K562 (cell line): ENCODE measurements at regions not wholly inside any gene's neighbourhood (a gene's known extent, or its start where the extent isn't known, plus 50 kb on each side); places are given as distances from the start of the nearest gene placed in this dataset.
A peak's percentile ranks its signal among the peaks of the same experiment; 100 is the strongest.

Source experiments
- CBX2 ChIP-seq: fragments of 200-600 bp; sonication (generic); IDR thresholded peaks from one replicate; pipeline ENCODE4 v1.6.1; 2012; ENCODE audit warnings: mild to moderate bottlenecking, low read length, inconsistent platforms; ENCODE audit not compliant: insufficient read depth, poor library complexity, severe bottlenecking
- CBX8 ChIP-seq: fragments of 200-600 bp; sonication (generic); IDR thresholded peaks from 2 replicates; pipeline ENCODE4 v1.6.1; 2012; ENCODE audit warnings: borderline replicate concordance, mixed run types, low read depth, mild to moderate bottlenecking, moderate library complexity, mixed read lengths, low read length, control low read depth, inconsistent platforms; ENCODE audit not compliant: poor library complexity, severe bottlenecking; ENCODE audit errors: extremely low read depth
- CHD2 ChIP-seq: IDR thresholded peaks from 2 replicates; pipeline ENCODE4 v1.6.1; 2011; ENCODE audit warnings: low read depth, low read length
- FOSL1 ChIP-seq: fragments of 200-800 bp; sonication (Bioruptor generic); conservative IDR thresholded peaks from 2 replicates; pipeline ENCODE4 v1.6.1; 2016; ENCODE audit warnings: missing genetic modification characterization, missing compliant biosample characterization
- GTF2A2 ChIP-seq: IDR thresholded peaks from 2 replicates; pipeline ENCODE4 v1.6.1; 2016; ENCODE audit warnings: mild to moderate bottlenecking, missing genetic modification characterization, missing compliant biosample characterization
- GTF2F1 ChIP-seq: IDR thresholded peaks from 2 replicates; pipeline ENCODE4 v1.6.1; 2011; ENCODE audit warnings: low read depth, low read length, improper control_type of control experiment
- HDAC3 ChIP-seq: fragments of 450-650 bp; IDR thresholded peaks from 2 replicates; pipeline ENCODE4 v1.6.1; 2018; ENCODE audit warnings: borderline replicate concordance, mild to moderate bottlenecking, moderate library complexity; ENCODE audit not compliant: partially characterized antibody
- HLTF ChIP-seq: fragments of 450-650 bp; IDR thresholded peaks from 2 replicates; pipeline ENCODE4 v1.6.1; 2016
- MAFG ChIP-seq: fragments of 450-650 bp; conservative IDR thresholded peaks from 2 replicates; pipeline ENCODE4 v1.6.1; 2016; ENCODE audit warnings: missing genetic modification characterization, missing compliant biosample characterization
- MCM5 ChIP-seq: fragments of 450-650 bp; IDR thresholded peaks from 2 replicates; pipeline ENCODE4 v1.6.1; 2016; ENCODE audit warnings: low read depth
- MTA3 ChIP-seq: fragments of 450-650 bp; formaldehyde crosslinking; IDR thresholded peaks from 2 replicates; pipeline ENCODE4 v1.6.1; 2017; ENCODE audit warnings: mild to moderate bottlenecking, borderline replicate concordance
- NCOA4 ChIP-seq: fragments of 450-650 bp; IDR thresholded peaks from 2 replicates; pipeline ENCODE4 v1.6.1; 2018; ENCODE audit warnings: mild to moderate bottlenecking; ENCODE audit not compliant: partially characterized antibody
- NFATC3 ChIP-seq: fragments of 450-650 bp; IDR thresholded peaks from 2 replicates; pipeline ENCODE4 v1.6.1; 2017; ENCODE audit warnings: mild to moderate bottlenecking
- TEAD2 ChIP-seq: fragments of 450-650 bp; IDR thresholded peaks from 2 replicates; pipeline ENCODE4 v1.6.1; 2016; ENCODE audit warnings: missing genetic modification characterization, control low read depth, missing compliant biosample characterization
- XRCC4 ChIP-seq: IDR thresholded peaks from one replicate; pipeline ENCODE4 v1.6.1; 2011; ENCODE audit not compliant: insufficient read depth, insufficient read length; ENCODE audit errors: extremely low read depth
- ZNF668 ChIP-seq: fragments of 250-450 bp; sonication (Bioruptor Pico); IDR thresholded peaks from 2 replicates; pipeline ENCODE4 v1.8.0; 2022; ENCODE audit warnings: mild to moderate bottlenecking, inconsistent platforms
- TF ChIP-seq, protein P1 (sequence below): sonication (generic); IDR thresholded peaks from 2 replicates; pipeline ENCODE4 v1.6.1; 2016
- TF ChIP-seq, protein P2 (sequence below): sonication (generic); formaldehyde crosslinking; IDR thresholded peaks from 2 replicates; pipeline ENCODE4 v1.8.0; 2022; ENCODE audit warnings: missing genetic modification reagents, mild to moderate bottlenecking, borderline replicate concordance
- TF ChIP-seq, protein P3 (sequence below): fragments of 450-650 bp; IDR thresholded peaks from 2 replicates; pipeline ENCODE4 v1.6.1; 2018; ENCODE audit warnings: mild to moderate bottlenecking, low read depth; ENCODE audit not compliant: partially characterized antibody
- TF ChIP-seq, protein P4 (sequence below): IDR thresholded peaks from 2 replicates; pipeline ENCODE4 v1.6.1; 2011; ENCODE audit warnings: borderline replicate concordance, low read depth, mild to moderate bottlenecking, moderate library complexity, low read length; ENCODE audit not compliant: insufficient read depth, poor library complexity, severe bottlenecking
- TF ChIP-seq, protein P5 (sequence below): fragments of 450-650 bp; formaldehyde crosslinking; IDR thresholded peaks from 2 replicates; pipeline ENCODE4 v1.4.0; 2020; ENCODE audit warnings: mild to moderate bottlenecking, moderate library complexity

DNA sequence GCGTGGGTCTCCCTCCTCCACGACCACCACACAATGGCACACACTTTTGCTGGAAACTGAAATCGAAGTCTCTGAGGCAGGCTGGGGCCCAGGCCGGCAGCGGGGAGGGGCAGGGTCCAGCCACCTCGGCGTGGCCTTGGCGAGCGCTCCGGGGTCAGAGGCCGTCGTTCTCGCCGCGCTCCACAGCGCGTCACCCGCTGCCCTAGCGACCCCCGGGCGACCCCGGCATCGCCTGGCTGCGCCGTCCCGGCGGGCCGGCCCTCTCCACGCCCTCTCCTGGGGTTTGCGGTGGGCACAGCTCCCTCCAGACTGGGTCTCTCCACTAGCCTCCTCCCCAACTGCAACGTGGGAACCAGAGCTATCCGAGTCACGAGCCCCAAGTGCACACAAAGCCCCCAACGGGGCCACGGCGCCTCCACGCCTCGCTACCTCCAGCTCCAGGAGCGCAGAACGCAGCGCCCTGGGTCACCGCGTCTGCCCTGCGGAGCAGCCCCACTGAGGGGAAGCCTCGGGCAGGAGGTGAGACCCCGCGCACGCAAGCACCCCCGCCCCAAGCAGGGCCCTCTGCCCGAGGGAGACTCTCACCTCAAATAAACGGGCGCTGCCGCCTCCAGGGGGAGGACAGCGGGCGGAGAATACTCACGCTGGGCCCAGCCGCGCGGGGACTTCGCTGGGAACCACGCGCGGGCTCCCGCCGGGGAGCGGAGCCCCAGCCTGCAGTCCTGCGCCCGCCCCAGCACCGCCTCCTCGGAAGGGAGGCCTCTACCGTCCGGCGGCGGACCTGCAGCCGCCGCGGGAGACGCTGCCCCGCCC lies 134.0 kb upstream of the BARHL2 start (continued):
- TF ChIP-seq, protein P1, sequence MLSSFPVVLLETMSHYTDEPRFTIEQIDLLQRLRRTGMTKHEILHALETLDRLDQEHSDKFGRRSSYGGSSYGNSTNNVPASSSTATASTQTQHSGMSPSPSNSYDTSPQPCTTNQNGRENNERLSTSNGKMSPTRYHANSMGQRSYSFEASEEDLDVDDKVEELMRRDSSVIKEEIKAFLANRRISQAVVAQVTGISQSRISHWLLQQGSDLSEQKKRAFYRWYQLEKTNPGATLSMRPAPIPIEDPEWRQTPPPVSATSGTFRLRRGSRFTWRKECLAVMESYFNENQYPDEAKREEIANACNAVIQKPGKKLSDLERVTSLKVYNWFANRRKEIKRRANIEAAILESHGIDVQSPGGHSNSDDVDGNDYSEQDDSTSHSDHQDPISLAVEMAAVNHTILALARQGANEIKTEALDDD, result no peak
- TF ChIP-seq MAFG, result no peak
- no peak for TF ChIP-seq HLTF
- TF ChIP-seq, protein P2, sequence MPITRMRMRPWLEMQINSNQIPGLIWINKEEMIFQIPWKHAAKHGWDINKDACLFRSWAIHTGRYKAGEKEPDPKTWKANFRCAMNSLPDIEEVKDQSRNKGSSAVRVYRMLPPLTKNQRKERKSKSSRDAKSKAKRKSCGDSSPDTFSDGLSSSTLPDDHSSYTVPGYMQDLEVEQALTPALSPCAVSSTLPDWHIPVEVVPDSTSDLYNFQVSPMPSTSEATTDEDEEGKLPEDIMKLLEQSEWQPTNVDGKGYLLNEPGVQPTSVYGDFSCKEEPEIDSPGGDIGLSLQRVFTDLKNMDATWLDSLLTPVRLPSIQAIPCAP (CRISPR knock-in tag), result no peak
- TF ChIP-seq MTA3, result no peak
- no peak for TF ChIP-seq TEAD2
- TF ChIP-seq FOSL1 (tag), result no peak
- TF ChIP-seq, protein P3, sequence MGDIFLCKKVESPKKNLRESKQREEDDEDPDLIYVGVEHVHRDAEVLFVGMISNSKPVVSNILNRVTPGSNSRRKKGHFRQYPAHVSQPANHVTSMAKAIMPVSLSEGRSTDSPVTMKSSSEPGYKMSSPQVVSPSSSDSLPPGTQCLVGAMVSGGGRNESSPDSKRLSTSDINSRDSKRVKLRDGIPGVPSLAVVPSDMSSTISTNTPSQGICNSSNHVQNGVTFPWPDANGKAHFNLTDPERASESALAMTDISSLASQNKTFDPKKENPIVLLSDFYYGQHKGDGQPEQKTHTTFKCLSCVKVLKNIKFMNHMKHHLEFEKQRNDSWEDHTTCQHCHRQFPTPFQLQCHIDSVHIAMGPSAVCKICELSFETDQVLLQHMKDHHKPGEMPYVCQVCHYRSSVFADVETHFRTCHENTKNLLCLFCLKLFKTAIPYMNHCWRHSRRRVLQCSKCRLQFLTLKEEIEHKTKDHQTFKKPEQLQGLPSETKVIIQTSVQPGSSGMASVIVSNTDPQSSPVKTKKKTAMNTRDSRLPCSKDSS, result no peak
- no peak for TF ChIP-seq XRCC4
- no peak for TF ChIP-seq MCM5
- no peak for TF ChIP-seq CHD2
- no peak for TF ChIP-seq GTF2A2 (tag)
- TF ChIP-seq NCOA4, result no peak
- no peak for TF ChIP-seq GTF2F1
- no peak for TF ChIP-seq NFATC3
- no peak for TF ChIP-seq CBX2
- TF ChIP-seq, protein P4, sequence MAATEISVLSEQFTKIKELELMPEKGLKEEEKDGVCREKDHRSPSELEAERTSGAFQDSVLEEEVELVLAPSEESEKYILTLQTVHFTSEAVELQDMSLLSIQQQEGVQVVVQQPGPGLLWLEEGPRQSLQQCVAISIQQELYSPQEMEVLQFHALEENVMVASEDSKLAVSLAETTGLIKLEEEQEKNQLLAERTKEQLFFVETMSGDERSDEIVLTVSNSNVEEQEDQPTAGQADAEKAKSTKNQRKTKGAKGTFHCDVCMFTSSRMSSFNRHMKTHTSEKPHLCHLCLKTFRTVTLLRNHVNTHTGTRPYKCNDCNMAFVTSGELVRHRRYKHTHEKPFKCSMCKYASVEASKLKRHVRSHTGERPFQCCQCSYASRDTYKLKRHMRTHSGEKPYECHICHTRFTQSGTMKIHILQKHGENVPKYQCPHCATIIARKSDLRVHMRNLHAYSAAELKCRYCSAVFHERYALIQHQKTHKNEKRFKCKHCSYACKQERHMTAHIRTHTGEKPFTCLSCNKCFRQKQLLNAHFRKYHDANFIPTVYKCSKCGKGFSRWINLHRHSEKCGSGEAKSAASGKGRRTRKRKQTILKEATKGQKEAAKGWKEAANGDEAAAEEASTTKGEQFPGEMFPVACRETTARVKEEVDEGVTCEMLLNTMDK, result peak; percentile 62
- TF ChIP-seq CBX8, result no peak
- TF ChIP-seq, protein P5, sequence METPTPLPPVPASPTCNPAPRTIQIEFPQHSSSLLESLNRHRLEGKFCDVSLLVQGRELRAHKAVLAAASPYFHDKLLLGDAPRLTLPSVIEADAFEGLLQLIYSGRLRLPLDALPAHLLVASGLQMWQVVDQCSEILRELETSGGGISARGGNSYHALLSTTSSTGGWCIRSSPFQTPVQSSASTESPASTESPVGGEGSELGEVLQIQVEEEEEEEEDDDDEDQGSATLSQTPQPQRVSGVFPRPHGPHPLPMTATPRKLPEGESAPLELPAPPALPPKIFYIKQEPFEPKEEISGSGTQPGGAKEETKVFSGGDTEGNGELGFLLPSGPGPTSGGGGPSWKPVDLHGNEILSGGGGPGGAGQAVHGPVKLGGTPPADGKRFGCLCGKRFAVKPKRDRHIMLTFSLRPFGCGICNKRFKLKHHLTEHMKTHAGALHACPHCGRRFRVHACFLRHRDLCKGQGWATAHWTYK (CRISPR knock-in tag), result no peak
- no peak for TF ChIP-seq ZNF668 (CRISPR knock-in tag)
- no peak for TF ChIP-seq HDAC3
